ENCODE measurements at regions not wholly inside any gene's neighbourhood (a gene's known extent, or its start where the extent isn't known, plus 50 kb on each side); places are given as distances from the start of the nearest gene placed in this dataset.

- H3F3A ChIP-seq (ENCODE audit: low read depth), result no peaks in the 10 kb centered on the region
- no peaks in the 10 kb centered on the region for H3K4me1 ChIP-seq (ENCODE audit: insufficient read depth, low read length, poor library complexity, severe bottlenecking)
- no peaks in the 10 kb centered on the region for H3K36me3 ChIP-seq (ENCODE audit: insufficient read depth, low read length)
- no peak overlapping the region for H3K9ac ChIP-seq (ENCODE audit: low read depth, low read length, poor library complexity, severe bottlenecking)
- no peak overlapping the region for H2AFZ ChIP-seq (ENCODE audit: low read length)
- no peak overlapping the region for H3K4me2 ChIP-seq (ENCODE audit: low read depth, low read length, poor library complexity, severe bottlenecking)
- no peak for TF ChIP-seq CTCF (conservative IDR thresholded peaks at IDR 0.05; ENCODE audit: low read length)
- no peak for TF ChIP-seq EZH2phosphoT487 (IDR thresholded peaks at IDR 0.05; ENCODE audit: borderline replicate concordance)
- H3K27me3 ChIP-seq (ENCODE audit: insufficient read depth, low read length, poor library complexity, severe bottlenecking), result no peaks in the 10 kb centered on the region
- H3K79me2 ChIP-seq (ENCODE audit: insufficient read depth, low read length), result no peaks in the 10 kb centered on the region
- H3K9me3 ChIP-seq (ENCODE audit: insufficient read depth, low read depth, low read length), result no peaks in the 10 kb centered on the region
- H3K4me3 ChIP-seq (ENCODE audit: low read length, poor library complexity, severe bottlenecking), result no peak overlapping the region
- H4K20me1 ChIP-seq (ENCODE audit: insufficient read depth, low read length, poor library complexity, severe bottlenecking), result no peaks in the 10 kb centered on the region
- H3K9me2 ChIP-seq (replicated peaks; ENCODE audit: low read depth, low read length), result no peaks in the 10 kb centered on the region
Measured at GRCh38 chr20:7220755-7221154, 453.3 kb downstream of the BMP2 start.

GRCh38 chr20:7226156-7226555, 458.7 kb downstream of the BMP2 start:
- Histone ChIP-seq H3K4me1 (ENCODE audit: insufficient read depth, low read length, poor library complexity, severe bottlenecking) (no peaks in the 10 kb centered on the region), H3K79me2 (ENCODE audit: insufficient read depth, low read length) (no peaks in the 10 kb centered on the region), H3K4me2 (ENCODE audit: low read depth, low read length, poor library complexity, severe bottlenecking) (no peak overlapping the region), H4K20me1 (ENCODE audit: insufficient read depth, low read length, poor library complexity, severe bottlenecking) (no peaks in the 10 kb centered on the region), H3K9ac (ENCODE audit: low read depth, low read length, poor library complexity, severe bottlenecking) (no peak overlapping the region), H3K27me3 (ENCODE audit: insufficient read depth, low read length, poor library complexity, severe bottlenecking) (no peaks in the 10 kb centered on the region), H3K9me2 (replicated peaks; ENCODE audit: low read depth, low read length) (0 out of 2 replicates have a peak, but pooled peaks cover 4% of the 10 kb centered on the region), H3K9me3 (ENCODE audit: insufficient read depth, low read depth, low read length) (no peaks in the 10 kb centered on the region), H3K4me3 (ENCODE audit: low read length, poor library complexity, severe bottlenecking) (no peak overlapping the region), H2AFZ (ENCODE audit: low read length) (no peak overlapping the region), H3F3A (ENCODE audit: low read depth) (no peaks in the 10 kb centered on the region), H3K36me3 (ENCODE audit: insufficient read depth, low read length) (no peaks in the 10 kb centered on the region)
- TF ChIP-seq EZH2phosphoT487 (IDR thresholded peaks at IDR 0.05; ENCODE audit: borderline replicate concordance) (no peak), CTCF (conservative IDR thresholded peaks at IDR 0.05; ENCODE audit: low read length) (no peak)

GRCh38 chr20:7231303-7231702, 463.8 kb downstream of the BMP2 start:
- TF ChIP-seq EZH2phosphoT487 (IDR thresholded peaks at IDR 0.05; ENCODE audit: borderline replicate concordance) (no peak), CTCF (conservative IDR thresholded peaks at IDR 0.05; ENCODE audit: low read length) (no peak)
- no peaks in the 10 kb centered on the region for H3K27me3 ChIP-seq (ENCODE audit: insufficient read depth, low read length, poor library complexity, severe bottlenecking)
- no peaks in the 10 kb centered on the region for H3F3A ChIP-seq (ENCODE audit: low read depth)
- H3K4me2 ChIP-seq (ENCODE audit: low read depth, low read length, poor library complexity, severe bottlenecking), result no peak overlapping the region
- 0 out of 2 replicates have a peak, but pooled peaks cover 4% of the 10 kb centered on the region for H3K9me2 ChIP-seq (replicated peaks; ENCODE audit: low read depth, low read length)
- no peaks in the 10 kb centered on the region for H4K20me1 ChIP-seq (ENCODE audit: insufficient read depth, low read length, poor library complexity, severe bottlenecking)
- H3K4me3 ChIP-seq (ENCODE audit: low read length, poor library complexity, severe bottlenecking), result no peak overlapping the region
- H2AFZ ChIP-seq (ENCODE audit: low read length), result no peak overlapping the region
- no peak overlapping the region for H3K9ac ChIP-seq (ENCODE audit: low read depth, low read length, poor library complexity, severe bottlenecking)
- H3K36me3 ChIP-seq (ENCODE audit: insufficient read depth, low read length), result no peaks in the 10 kb centered on the region
- H3K9me3 ChIP-seq (ENCODE audit: insufficient read depth, low read depth, low read length), result peaks cover 8% of the 10 kb centered on the region; the same call in 1 of the 2 replicates
- no peaks in the 10 kb centered on the region for H3K4me1 ChIP-seq (ENCODE audit: insufficient read depth, low read length, poor library complexity, severe bottlenecking)
- H3K79me2 ChIP-seq (ENCODE audit: insufficient read depth, low read length), result no peaks in the 10 kb centered on the region
